ENCODE measurements at regions not wholly inside any gene's neighbourhood (a gene's known extent, or its start where the extent isn't known, plus 50 kb on each side); places are given as distances from the start of the nearest gene placed in this dataset.
"Not testable (repeated sequence)": the region's sequence is repeated elsewhere in the genome, so short reads cannot be mapped to it uniquely, and the experiment has no call there.

DNA sequence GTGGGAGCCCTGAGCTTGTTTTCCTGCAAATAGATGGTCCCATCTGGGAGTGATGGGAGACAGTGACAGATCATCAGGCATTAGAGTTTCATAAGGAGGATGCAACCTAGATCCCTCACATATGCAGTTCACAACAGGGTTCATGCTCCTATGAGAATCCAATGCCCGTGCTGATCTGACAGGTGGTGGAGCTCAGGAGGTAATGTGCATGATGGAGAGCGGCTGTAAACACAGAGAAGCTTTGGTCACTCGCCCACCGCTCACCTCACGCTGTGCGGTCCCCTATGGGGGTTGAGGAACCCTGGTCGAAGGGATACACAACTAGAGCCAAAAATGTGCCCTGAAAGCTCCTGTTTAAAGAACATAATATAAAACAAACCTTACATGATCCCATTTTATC, 88.5 kb upstream of the CREB5 start:
- Histone ChIP-seq H3K36me3 (ENCODE audit: insufficient read depth, low read length) (no peaks in the 10 kb centered on the region), H3K27ac (no peak overlapping the region), H3K9ac (ENCODE audit: insufficient read length) (no peak overlapping the region), H3K9me3 (ENCODE audit: low read depth, low read length) (no peaks in the 10 kb centered on the region), H3K4me3 (no peak overlapping the region)
- no peak for TF ChIP-seq EZH2 (IDR thresholded peaks at IDR 0.05)
- no peak for TF ChIP-seq POLR2AphosphoS5 (IDR thresholded peaks at IDR 0.05; ENCODE audit: borderline replicate concordance, low read depth, low read length)
- no peak for TF ChIP-seq FOXP2 (optimal IDR thresholded peaks at IDR 0.05; ENCODE audit: control extremely low read depth, extremely low read length, insufficient read depth)
- no peak for DNase-seq (ENCODE audit: low read depth, low spot score)

DNA sequence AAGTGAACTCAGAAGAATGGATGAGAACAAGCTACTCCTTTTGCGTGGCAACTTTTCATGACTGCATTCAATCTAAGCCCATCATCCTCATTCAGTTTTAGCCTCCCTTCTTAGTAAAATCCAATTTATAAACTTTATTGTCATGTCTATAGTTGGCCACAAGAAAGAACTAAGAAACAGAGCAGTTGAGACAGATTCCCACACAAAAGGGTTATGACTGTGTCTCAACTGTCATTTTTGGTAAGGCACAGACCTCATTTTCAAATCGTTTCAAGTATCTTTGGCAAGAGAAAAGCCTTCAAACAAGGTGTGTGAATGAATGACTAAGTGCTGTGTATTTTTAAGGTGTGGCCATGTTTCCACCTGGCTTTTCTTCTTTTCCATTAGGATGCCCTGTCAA, 84.2 kb upstream of the CREB5 start:
- H3K4me3 ChIP-seq: no peak overlapping the region
- no peaks in the 10 kb centered on the region for H3K36me3 ChIP-seq (ENCODE audit: insufficient read depth, low read length)
- H3K9me3 ChIP-seq (ENCODE audit: low read depth, low read length): no peaks in the 10 kb centered on the region
- H3K9ac ChIP-seq (ENCODE audit: insufficient read length): no peak overlapping the region
- no peak for TF ChIP-seq FOXP2 (optimal IDR thresholded peaks at IDR 0.05; ENCODE audit: control extremely low read depth, extremely low read length, insufficient read depth)
- TF ChIP-seq POLR2AphosphoS5 (IDR thresholded peaks at IDR 0.05; ENCODE audit: borderline replicate concordance, low read depth, low read length): no peak
- no peak for TF ChIP-seq EZH2 (IDR thresholded peaks at IDR 0.05)
- no peak for DNase-seq (ENCODE audit: low read depth, low spot score)
- H3K27ac ChIP-seq: no peak overlapping the region

DNA sequence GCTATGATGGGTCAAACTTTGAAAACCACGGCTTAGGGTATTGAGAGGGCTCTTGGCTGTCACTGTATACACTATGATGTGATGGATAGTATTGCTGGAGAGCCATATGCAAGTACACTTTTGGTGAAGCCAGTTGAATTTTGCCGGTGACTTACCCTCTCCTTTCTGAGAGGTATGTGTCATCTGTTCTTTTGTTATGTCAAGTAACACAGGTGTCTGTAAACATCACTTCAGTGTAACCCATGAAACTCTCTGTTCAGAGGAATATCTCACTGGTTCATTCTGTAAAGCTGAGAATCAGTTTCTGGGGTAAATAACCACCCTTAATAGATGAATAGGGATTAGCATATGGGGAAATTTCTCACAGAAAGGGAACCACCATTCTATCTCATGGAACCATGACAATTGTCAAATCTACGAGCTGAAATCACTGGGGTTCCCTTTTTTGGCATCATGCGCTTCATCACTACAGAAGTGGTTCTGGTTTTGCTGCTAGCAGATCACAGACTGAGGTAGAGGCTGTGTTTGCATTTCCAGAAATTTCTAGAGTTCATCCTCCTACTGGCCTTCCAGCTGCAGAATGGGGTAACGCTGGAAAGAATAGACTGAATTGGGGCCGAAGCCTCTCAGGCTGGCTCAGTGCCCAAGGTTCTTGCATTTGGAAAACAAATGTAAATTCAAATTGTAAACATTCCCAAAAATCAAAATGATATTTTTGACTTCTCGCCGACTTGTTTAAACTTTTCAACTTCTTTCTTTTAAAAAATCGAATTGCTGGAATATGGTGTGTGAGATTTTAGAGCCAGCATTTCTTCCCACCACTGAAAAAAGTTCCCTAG, 83.3 kb upstream of the CREB5 start:
- Histone ChIP-seq H3K4me3 (no peak overlapping the region), H3K27ac (no peak overlapping the region), H3K36me3 (ENCODE audit: insufficient read depth, low read length) (no peaks in the 10 kb centered on the region), H3K9me3 (ENCODE audit: low read depth, low read length) (no peaks in the 10 kb centered on the region), H3K9ac (ENCODE audit: insufficient read length) (no peak overlapping the region)
- DNase-seq (ENCODE audit: low read depth, low spot score): no peak
- TF ChIP-seq EZH2 (IDR thresholded peaks at IDR 0.05) (no peak), POLR2AphosphoS5 (IDR thresholded peaks at IDR 0.05; ENCODE audit: borderline replicate concordance, low read depth, low read length) (no peak), FOXP2 (optimal IDR thresholded peaks at IDR 0.05; ENCODE audit: control extremely low read depth, extremely low read length, insufficient read depth) (no peak)

DNA sequence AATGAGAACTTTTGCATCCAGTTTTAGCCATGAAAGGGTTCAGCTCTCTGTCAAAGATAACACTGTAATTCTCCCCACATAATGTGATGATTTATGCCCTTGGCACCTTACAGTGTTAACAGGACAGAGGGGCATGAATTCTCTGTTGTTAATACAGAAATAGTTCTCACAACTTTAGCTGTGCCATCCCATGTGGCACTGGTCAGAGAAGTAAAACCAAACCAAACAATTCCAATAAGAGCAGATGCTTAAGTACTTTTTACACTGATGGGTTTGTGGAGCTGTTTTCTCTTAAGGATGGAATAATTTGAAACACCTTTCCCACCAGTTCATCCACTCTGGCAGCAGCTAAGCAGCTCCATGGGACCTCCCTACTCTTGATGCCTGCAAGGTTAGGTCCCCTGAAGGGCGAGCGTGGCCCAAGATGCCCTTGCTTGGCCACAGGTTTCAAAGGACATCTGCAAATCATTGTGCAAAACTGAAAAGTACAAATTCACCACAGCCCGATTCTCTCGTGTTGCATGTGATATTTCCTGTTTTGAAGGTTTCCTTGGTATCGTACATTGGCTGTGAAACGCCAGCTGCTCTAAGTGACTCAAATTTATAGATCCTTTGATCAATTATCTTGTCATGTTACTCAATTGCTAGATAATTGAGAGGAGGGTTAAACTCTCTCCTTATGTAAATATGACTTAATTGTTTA, 82.5 kb upstream of the CREB5 start:
- Histone ChIP-seq H3K27ac (no peak overlapping the region), H3K36me3 (ENCODE audit: insufficient read depth, low read length) (no peaks in the 10 kb centered on the region), H3K4me3 (no peak overlapping the region), H3K9me3 (ENCODE audit: low read depth, low read length) (no peaks in the 10 kb centered on the region), H3K9ac (ENCODE audit: insufficient read length) (no peak overlapping the region)
- DNase-seq (ENCODE audit: low read depth, low spot score): no peak
- TF ChIP-seq POLR2AphosphoS5 (IDR thresholded peaks at IDR 0.05; ENCODE audit: borderline replicate concordance, low read depth, low read length) (no peak), FOXP2 (optimal IDR thresholded peaks at IDR 0.05; ENCODE audit: control extremely low read depth, extremely low read length, insufficient read depth) (no peak), EZH2 (IDR thresholded peaks at IDR 0.05) (no peak)

DNA sequence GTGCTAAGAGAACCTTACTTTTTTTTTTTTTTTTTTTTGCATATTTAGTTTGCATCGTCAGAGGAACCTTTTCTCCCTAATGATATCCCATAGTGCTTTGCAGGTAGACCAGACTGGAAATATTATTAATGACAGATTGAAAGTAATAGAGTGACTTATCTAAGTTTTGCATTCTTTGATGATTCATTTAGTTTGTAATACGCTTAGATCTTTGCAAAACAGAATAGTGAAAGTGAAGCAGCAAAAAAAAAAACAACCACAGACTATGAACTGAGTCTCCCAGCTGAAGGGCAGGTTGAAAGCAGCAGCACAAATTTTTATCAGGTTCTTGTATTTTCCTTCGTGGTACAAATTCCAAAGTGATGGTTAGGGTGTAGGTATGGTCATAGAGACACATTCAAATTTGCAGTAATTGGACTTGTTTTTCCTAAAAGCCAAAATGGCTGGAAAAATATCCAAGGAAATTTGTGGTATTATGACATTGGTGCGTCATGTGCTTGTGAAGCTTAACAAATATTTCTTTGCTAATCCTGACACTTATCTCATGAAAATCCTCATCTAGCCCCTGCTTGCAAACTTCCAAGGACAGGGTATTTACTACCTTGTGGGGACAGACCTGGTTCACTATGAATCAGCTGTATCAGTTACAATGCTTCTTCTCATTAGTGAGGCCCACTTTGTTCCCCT, 81.8 kb upstream of the CREB5 start:
- TF ChIP-seq FOXP2 (optimal IDR thresholded peaks at IDR 0.05; ENCODE audit: control extremely low read depth, extremely low read length, insufficient read depth) (no peak), POLR2AphosphoS5 (IDR thresholded peaks at IDR 0.05; ENCODE audit: borderline replicate concordance, low read depth, low read length) (no peak), EZH2 (IDR thresholded peaks at IDR 0.05) (no peak)
- Histone ChIP-seq H3K4me3 (no peak overlapping the region), H3K9me3 (ENCODE audit: low read depth, low read length) (no peaks in the 10 kb centered on the region), H3K27ac (no peak overlapping the region), H3K36me3 (ENCODE audit: insufficient read depth, low read length) (no peaks in the 10 kb centered on the region), H3K9ac (ENCODE audit: insufficient read length) (no peak overlapping the region)
- DNase-seq (ENCODE audit: low read depth, low spot score): no peak

DNA sequence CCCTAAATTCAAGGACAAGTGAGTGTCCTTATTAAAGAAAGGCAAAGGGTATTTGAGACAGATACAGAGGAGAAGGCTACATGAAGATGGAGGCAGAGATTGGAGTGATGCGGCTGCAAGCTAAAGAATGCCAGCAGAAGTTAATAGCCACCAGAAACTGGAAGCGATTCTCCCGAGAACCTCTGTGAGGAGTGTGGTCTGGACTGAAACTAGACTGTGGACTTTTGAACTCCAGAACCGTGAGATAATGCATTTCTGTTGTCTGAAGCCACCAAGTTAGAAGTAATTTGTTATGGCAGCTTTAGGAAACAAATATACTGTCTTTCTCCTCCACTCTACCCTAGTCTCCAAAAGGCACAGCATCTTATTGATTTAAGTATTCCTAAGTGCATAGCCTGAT, 80.3 kb upstream of the CREB5 start:
- no peak overlapping the region for H3K4me3 ChIP-seq
- no peak for TF ChIP-seq POLR2AphosphoS5 (IDR thresholded peaks at IDR 0.05; ENCODE audit: borderline replicate concordance, low read depth, low read length)
- TF ChIP-seq EZH2 (IDR thresholded peaks at IDR 0.05): no peak
- TF ChIP-seq FOXP2 (optimal IDR thresholded peaks at IDR 0.05; ENCODE audit: control extremely low read depth, extremely low read length, insufficient read depth): no peak
- H3K9me3 ChIP-seq (ENCODE audit: low read depth, low read length): no peaks in the 10 kb centered on the region
- no peak for DNase-seq (ENCODE audit: low read depth, low spot score)
- no peak overlapping the region for H3K27ac ChIP-seq
- H3K36me3 ChIP-seq (ENCODE audit: insufficient read depth, low read length): no peaks in the 10 kb centered on the region
- H3K9ac ChIP-seq (ENCODE audit: insufficient read length): no peak overlapping the region

DNA sequence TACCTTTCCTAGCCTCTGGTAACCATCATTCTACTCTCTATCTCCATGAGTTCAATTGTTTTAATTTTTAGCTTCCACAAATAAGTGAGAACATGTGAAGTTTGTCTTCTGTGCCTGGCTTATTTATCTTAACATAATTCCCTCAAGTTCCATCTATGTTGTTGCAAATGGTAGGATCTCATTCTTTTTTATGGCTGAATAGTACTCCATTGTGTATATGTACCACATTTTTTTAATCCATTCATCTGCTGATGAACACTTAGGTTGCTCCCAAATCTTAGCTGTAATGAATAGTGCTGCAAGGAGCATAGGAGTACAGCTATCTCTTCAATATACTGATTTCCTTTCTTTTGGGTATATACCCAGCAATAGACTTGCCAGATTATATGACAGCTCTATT, 78.8 kb upstream of the CREB5 start:
- not testable (repeated sequence) for H3K9ac ChIP-seq (ENCODE audit: insufficient read length); H3K27ac ChIP-seq; DNase-seq (ENCODE audit: low read depth, low spot score); H3K4me3 ChIP-seq; H3K36me3 ChIP-seq (ENCODE audit: insufficient read depth, low read length); H3K9me3 ChIP-seq (ENCODE audit: low read depth, low read length)

DNA sequence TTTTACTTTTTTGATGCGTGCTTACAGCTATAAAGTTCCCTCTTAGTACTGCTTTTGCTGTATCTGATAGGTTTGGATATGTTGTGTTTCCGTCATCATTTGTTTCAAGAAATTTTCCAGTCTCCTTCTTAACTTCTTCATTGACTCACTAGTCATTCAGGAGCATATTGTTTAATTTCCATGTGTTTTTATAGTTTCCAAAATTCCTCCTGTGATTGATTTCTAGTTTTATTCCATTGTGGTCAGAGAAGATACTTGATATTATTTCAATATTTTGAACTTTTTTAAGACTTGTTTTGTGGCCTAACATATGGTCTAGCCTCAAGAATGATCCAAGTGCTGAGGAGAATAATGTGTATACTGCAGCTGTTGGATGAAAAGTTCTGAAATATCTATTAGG, 75.5 kb upstream of the CREB5 start:
- Histone ChIP-seq H3K9ac (ENCODE audit: insufficient read length) (no peak overlapping the region), H3K4me3 (no peak overlapping the region), H3K36me3 (ENCODE audit: insufficient read depth, low read length) (no peaks in the 10 kb centered on the region), H3K9me3 (ENCODE audit: low read depth, low read length) (no peaks in the 10 kb centered on the region), H3K27ac (no peak overlapping the region)
- no peak for TF ChIP-seq POLR2AphosphoS5 (IDR thresholded peaks at IDR 0.05; ENCODE audit: borderline replicate concordance, low read depth, low read length)
- no peak for TF ChIP-seq FOXP2 (optimal IDR thresholded peaks at IDR 0.05; ENCODE audit: control extremely low read depth, extremely low read length, insufficient read depth)
- TF ChIP-seq EZH2 (IDR thresholded peaks at IDR 0.05): no peak
- no peak for DNase-seq (ENCODE audit: low read depth, low spot score)

All from SK-N-MC (cell line).